Hepatocyte (in vitro differentiated cells): ENCODE measurements at regions not wholly inside any gene's neighbourhood (a gene's known extent, or its start where the extent isn't known, plus 50 kb on each side); places are given as distances from the start of the nearest gene placed in this dataset.

Experiments
- CTCF ChIP-seq: fragments of 200-600 bp; sonication (generic); IDR thresholded peaks from 2 replicates; pipeline ENCODE4 v1.5.1; 2016; ENCODE audit warnings: antibody characterized with exemption, mild to moderate bottlenecking; ENCODE audit not compliant: poor library complexity
- EZH2 ChIP-seq: fragments of 200-600 bp; sonication (generic); IDR thresholded peaks from 2 replicates; pipeline ENCODE4 v1.6.1; 2016; ENCODE audit warnings: antibody characterized with exemption, mild to moderate bottlenecking, borderline replicate concordance
- EZH2phosphoT487 ChIP-seq: fragments of 200-600 bp; sonication (generic); IDR thresholded peaks from one replicate; pipeline ENCODE4 v1.6.1; 2018; ENCODE audit warnings: antibody characterized with exemption, mild to moderate bottlenecking, low read depth, moderate library complexity; ENCODE audit not compliant: unreplicated experiment, severe bottlenecking

DNA sequence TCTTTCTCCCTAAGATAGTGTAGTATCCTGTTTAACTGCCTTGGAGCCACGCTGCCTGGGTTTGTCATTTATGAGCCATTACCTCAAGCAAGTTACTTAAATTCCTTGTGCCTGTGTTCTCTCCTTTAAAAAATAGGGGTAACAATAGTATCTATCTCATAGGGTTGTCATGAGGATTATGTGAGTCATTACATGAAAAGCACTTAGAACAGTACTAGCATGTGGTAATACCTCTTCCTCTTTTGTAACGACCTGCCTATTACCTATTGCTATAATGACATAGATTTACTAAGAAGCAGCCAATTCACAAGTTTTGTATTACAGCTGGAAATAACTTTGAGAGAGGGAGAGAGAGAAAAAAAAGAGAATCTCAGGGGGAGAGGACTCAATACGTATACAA is 834.7 kb downstream of the RAPGEF2 start:
- TF ChIP-seq EZH2 (no peak), CTCF (no peak), EZH2phosphoT487 (no peak)
